AG10803 (cell line): ENCODE measurements at regions not wholly inside any gene's neighbourhood (a gene's known extent, or its start where the extent isn't known, plus 50 kb on each side); places are given as distances from the start of the nearest gene placed in this dataset.

Experiments
- DNase-seq: peaks from one replicate; pipeline ENCODE4 v3.0.0; 2010; ENCODE audit warnings: low read depth
- H3K4me3 ChIP-seq: 2 replicates; pipeline ENCODE4 v1.5.1; 2011; ENCODE audit warnings: mild to moderate bottlenecking, low read length, control low read depth
- TF ChIP-seq, protein P1 (sequence below): conservative IDR thresholded peaks from 2 replicates; pipeline ENCODE4 v1.5.1; 2011; ENCODE audit warnings: mild to moderate bottlenecking, low read length, control low read depth, inconsistent platforms

GRCh38 chr13:74523057-74523456 lies 388.9 kb upstream of the KLF12 start:
- no peak overlapping the region for H3K4me3 ChIP-seq
- DNase-seq: no peak
- TF ChIP-seq, protein P1, sequence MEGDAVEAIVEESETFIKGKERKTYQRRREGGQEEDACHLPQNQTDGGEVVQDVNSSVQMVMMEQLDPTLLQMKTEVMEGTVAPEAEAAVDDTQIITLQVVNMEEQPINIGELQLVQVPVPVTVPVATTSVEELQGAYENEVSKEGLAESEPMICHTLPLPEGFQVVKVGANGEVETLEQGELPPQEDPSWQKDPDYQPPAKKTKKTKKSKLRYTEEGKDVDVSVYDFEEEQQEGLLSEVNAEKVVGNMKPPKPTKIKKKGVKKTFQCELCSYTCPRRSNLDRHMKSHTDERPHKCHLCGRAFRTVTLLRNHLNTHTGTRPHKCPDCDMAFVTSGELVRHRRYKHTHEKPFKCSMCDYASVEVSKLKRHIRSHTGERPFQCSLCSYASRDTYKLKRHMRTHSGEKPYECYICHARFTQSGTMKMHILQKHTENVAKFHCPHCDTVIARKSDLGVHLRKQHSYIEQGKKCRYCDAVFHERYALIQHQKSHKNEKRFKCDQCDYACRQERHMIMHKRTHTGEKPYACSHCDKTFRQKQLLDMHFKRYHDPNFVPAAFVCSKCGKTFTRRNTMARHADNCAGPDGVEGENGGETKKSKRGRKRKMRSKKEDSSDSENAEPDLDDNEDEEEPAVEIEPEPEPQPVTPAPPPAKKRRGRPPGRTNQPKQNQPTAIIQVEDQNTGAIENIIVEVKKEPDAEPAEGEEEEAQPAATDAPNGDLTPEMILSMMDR: no peak

- DNase-seq: no peak
- TF ChIP-seq, protein P1: no peak
- no peak overlapping the region for H3K4me3 ChIP-seq
Observed at GRCh38 chr13:74511523-74511922, 377.3 kb upstream of the KLF12 start.

GRCh38 chr13:74487091-74487722 lies 353.0 kb upstream of the KLF12 start:
- DNase-seq: peak; percentile 0
- TF ChIP-seq, protein P1: no peak

DNA sequence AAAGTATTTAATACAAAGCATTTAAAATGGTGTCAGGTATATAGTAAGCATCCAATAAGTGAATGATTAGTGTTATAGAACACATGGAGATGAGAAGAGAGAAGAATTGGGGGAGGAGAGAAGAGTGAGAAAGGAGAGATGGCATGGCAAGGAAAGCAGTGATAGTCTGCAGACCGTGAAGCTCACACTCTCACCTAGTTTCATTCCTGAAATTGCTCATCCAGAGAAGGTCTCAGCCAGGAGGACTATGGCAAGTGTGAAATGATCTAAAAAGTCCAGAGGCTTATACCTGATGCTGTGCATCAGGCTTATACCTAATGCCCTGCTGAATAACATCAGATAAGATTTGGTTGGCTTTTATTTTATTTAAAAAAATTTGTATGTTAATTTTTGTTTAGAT lies 351.6 kb upstream of the KLF12 start:
- H3K4me3 ChIP-seq: no peak overlapping the region
- TF ChIP-seq, protein P1: no peak
- no peak for DNase-seq

More at GRCh38 chr13:74487091-74487722, 353.0 kb upstream of the KLF12 start:
- no peak overlapping the region for H3K4me3 ChIP-seq

DNA sequence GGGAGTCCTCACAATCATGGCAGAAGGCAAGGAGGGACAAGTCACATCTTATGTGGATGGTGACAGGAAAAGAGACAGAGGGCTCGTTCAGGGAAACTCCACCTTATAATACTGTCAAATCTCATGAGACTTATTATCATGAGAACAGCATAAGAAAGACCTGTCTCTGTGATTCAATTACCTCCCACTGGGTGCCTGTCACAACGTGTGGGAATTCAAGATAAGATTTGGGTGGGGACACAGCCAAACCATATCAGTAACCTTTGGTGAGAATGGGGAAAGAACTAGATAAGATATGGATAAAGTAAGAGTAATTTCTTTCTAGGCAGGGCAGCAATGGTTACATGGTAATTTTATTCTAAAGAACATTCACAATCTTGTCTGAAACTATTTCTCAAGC lies 344.9 kb upstream of the KLF12 start:
- TF ChIP-seq, protein P1: no peak
- no peak for DNase-seq
- no peak overlapping the region for H3K4me3 ChIP-seq

- no peak for DNase-seq
- TF ChIP-seq, protein P1: no peak
- H3K4me3 ChIP-seq: no peak overlapping the region
Observed at GRCh38 chr13:74476788-74477187, 342.6 kb upstream of the KLF12 start.

GRCh38 chr13:74476365-74476764 lies 342.2 kb upstream of the KLF12 start:
- peak; percentile 10 for DNase-seq
- H3K4me3 ChIP-seq: no peak overlapping the region
- TF ChIP-seq, protein P1: no peak
